HG03135 (cell line): ENCODE measurements at regions not wholly inside any gene's neighbourhood (a gene's known extent, or its start where the extent isn't known, plus 50 kb on each side); places are given as distances from the start of the nearest gene placed in this dataset.
"Not testable (repeated sequence)": the region's sequence is repeated elsewhere in the genome, so short reads cannot be mapped to it uniquely, and the experiment has no call there.

Source experiments
- ATAC-seq: cut with Tn5 transposase; IDR thresholded peaks from one replicate; pipeline ENCODE4 v1.9.1; 2021; ENCODE audit warnings: mild to moderate bottlenecking, moderate library complexity; ENCODE audit not compliant: unreplicated experiment

- ATAC-seq: no peak
These were observed 114.6 kb upstream of the GRK3 start for GRCh38 chr22:25449781-25450317.

DNA sequence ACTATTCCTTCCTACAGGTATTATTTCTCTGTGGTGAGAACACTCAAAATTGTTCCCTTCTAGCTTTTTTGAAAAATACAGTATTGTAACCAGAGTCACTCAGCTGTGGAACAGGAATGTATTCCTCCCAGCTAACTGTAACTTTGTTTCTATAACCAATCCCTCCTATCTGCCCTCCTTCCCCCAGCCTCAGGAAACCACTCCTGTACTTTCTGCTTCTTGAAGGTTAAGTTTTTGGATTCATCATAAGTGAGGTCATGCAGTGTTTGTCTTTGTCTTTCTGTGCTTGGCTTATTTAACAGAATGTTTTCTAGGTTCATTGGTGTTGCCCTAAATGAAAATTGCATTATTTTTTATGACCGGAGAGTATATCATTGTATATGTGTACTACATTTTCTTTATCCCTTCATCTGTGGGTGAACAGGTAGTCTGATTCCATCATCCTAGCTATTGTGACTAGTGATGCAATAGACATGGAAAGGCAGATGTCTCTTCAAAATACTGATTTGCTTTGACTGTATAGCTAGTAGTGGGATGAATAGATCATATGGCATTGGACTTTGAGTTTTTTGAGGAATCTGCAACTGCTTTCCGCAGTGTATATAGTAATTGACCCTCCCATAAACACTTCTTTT lies 112.9 kb upstream of the GRK3 start:
- no peak for ATAC-seq

GRCh38 chr22:25452116-25452700 lies 112.3 kb upstream of the GRK3 start:
- no peak for ATAC-seq

GRCh38 chr22:25453058-25453457 lies 111.4 kb upstream of the GRK3 start:
- ATAC-seq: no peak

DNA sequence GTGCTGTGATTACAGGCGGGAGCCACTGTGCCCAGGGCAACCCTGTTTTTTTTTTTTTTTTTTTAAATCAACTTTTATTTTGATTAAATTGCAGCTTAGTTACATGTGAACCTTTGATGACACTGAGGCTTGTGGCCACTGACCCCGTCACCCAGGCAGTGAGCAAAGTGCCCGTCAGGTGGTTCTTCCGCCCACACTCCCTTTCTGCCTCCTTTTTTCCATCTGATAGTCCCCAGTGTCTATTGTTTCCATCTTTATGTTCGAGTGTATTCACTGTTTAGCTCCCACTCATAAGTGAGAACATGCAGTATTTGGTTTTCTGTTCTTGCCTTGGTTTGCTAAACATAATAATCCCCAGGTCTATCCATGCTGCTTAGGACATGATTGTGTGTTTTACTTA lies 110.9 kb upstream of the GRK3 start:
- no peak for ATAC-seq

DNA sequence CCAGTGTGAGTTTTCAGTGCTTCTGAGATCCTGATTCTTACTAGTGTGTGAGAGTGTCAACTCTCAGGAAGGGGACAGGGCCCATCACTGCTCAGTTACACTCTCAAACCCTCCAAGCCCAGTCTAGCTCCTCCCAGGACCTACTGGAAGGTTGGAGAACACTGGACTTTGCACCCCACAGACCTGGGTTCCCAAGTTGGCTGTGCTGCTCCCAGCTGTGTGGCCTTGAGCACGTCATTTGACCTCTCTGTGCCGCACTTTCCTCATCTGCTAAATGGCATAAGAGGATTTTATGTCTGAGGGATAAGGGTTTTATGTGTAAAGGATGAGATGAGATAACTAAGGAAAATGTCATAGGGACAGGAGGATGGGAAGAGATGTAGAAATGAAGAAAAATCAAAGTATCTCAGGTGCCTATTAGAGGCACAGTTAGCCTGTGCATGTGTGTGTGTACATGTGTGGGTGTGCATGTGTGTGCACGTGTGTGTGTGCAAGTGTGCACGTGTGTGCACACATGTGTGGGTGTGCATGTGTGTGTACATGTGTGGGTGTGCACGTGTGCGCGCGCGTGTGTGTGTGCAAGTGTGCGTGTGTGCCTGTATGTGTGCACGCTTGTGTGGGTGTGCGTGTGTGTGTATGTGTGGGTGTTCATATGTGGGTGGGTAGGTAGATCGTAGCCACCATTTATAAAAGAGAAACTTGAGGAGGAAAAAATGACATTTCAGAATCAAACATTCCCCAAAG lies 108.0 kb upstream of the GRK3 start:
- not testable (repeated sequence) for ATAC-seq

DNA sequence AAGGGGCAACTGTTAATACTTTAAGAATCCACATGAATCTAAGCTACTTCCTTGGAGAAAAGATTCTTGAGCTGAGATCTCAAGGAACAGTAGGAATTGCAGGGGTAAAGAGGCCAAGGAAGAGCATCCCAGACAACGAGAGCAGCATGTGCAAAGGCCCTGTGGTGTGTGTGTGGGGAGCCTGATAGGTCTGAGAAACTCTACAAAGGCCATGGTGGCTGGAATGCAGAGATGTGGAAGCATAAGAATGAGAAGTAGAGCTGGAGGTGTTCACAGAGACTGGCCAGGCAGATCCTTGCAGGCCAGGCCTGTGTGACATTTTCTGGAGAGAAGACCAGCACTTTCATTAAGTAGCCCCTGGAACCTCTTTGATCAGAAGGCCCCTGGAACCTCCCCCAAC lies 105.8 kb upstream of the GRK3 start:
- ATAC-seq: not testable (repeated sequence)

DNA sequence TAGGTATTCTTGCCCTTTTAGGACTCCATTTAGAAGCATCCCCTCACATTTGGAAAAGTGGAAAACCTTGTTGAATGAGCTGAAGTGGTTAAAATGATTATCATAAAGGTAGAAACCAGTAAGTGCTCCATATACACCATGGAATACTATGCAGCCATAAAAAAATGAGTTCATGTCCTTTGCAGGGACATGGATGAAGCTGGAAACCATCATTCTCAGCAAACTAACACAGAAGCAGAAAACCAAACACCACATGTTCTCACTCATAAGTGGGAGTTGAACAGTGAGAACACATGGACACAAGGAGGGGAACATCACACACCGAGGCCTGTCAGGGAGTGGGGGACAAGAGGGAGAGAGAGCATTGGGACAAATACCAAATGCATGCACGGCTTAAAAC lies 103.8 kb upstream of the GRK3 start:
- not testable (repeated sequence) for ATAC-seq

GRCh38 chr22:25461301-25461700 lies 103.2 kb upstream of the GRK3 start:
- ATAC-seq: no peak

DNA sequence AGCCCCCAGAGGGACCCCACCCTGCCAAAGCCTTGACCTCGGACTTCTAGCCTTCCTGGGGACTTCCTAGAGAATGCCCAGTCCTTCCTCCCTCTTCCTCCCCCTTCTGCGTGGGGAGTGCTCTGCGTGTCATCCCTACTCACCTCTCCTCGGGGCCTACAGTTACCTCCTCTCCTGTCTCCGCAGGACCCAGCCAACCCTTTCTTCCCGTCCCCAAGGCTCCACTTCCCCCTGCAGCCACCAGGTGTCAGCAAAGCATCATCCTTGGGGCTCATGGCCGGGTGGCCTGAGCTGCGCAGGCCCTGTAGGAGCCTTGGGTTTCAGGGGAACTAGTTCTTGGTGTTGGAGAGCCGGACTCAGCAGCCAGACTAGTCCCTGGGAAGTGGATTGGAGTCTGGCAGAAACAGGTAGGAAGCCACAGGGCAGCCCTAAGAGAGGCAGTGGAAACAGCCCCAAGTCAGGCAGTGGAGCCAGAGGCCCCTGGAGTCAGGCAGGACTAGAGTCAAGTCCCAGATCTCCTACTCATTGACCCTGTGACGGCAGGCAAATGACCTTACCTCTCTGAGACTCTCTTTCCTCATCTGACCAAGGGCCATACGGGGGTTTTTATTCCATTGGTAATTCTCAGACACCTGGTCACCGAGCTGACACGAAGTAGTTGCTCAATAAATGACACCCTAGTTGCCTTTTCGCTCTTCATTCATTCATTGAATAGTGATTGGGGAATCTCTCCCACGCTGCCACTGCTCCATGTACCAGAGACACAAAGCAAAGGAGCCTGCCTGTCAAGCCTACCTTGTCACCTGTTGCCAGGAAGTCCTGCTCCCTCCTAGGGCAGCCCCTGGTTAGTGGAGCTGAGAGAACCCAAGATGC lies 101.8 kb upstream of the GRK3 start:
- ATAC-seq: not testable (repeated sequence)

DNA sequence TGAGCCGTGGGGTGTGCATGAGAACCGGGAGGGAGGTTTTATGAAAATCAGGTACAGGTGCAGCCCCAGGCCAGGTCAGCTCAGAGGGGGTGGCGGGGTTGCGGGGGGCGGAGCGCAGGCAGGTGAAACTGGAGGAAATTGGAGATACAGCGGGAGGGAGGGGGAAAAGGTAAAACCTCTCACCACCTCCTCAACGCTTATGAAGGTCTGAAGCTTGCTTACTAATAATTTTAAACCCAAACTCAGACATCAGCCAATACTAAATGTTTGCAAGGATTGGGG lies 101.2 kb upstream of the GRK3 start:
- not testable (repeated sequence) for ATAC-seq

DNA sequence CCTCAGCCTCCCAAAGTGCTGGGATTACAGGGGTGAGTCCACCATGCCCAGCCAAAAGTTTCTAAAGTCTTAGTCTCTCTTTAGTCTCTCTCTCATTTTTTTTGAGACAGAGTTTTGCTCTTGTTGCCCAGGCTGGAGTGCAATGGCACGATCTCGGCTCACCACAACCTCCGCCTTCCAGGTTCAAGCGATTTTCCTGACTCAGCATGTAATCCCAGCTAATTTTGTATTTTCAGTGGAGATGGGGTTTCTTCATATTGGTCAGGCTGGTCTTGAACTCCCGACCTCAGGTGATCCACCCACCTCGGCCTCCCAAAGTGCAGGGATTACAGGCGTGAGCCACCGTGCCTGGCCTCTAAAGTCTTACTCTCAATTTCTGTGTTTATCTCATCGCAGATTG lies 100.1 kb upstream of the GRK3 start:
- not testable (repeated sequence) for ATAC-seq

GRCh38 chr22:25465949-25466348 lies 98.5 kb upstream of the GRK3 start:
- ATAC-seq: no peak

DNA sequence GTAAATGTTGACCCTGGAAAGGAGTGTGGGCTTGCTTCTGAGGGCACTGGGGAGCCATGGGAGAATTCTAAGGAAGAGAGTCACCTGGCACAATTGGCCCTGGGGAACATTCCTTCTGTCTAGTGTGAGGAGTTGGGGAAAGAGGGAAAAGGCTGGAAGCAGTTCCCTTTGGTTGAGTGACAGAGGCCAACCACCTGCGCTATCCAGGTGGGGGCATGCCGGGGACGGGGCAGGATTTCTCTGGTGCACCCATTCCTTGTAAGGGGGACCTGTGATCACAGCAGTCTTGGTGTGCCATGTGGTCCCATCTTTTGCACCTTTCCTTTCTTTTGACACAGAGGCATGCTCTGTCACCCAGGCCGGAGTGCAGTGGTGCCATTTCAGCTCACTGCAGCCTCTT lies 92.1 kb upstream of the GRK3 start:
- ATAC-seq: no peak

DNA sequence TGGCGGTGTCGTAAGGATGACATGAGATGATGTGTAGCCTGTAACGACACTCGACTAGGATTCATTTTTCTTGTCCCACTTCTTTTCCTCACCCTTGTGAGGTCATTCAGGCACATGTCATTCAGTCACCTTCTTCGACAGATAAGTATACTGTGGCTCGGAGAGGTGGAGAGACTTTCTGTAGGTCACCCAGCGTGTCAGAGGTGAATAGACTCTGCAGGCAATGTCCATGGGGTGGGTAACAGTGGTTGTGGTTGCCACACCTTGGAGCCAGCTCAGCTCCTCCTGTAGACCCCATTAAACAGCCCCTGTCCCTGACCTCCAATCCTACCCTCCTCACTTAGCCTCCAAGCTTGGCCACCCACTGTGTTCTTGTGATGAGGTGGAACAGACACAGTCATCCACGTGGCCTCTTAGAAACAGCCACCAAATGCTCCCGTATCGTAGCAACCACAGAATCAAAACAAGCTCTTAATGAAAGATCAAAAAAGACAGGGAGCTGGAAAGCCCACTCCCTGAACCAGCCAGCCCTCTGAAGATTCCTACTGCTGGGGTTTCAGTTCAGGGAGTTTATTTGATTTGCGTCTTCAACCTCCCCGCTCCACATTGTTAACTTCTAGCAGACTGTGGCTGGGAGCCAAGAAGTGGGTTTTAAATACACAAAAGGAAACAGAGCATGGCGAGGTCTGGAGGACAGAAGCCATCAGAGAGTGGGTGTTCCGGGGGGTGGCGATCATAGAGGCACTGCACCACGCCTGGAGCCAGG lies 89.0 kb upstream of the GRK3 start:
- no peak for ATAC-seq

DNA sequence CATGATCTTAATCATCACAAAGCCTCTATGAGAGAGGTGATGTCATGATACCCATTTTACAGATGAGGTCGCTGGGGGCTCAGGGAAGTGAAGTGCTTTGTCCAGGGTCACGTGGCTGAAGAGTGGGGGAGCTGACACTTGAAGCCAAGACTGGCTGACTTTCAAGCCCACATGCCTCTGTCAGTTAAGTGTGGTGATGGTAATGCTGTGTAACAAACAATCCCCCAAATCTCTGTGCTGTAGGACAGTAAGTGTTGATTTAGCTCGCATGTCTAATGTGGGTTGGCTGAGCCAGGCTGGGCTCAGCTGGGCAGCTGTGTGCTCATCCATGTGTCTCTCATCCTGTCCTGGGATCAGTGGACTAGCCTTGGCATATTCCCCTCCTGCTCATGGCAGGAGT lies 87.1 kb upstream of the GRK3 start:
- ATAC-seq: no peak

GRCh38 chr22:25478111-25478510 lies 86.4 kb upstream of the GRK3 start:
- ATAC-seq: no peak

GRCh38 chr22:25478528-25478927 lies 85.9 kb upstream of the GRK3 start:
- ATAC-seq: no peak

DNA sequence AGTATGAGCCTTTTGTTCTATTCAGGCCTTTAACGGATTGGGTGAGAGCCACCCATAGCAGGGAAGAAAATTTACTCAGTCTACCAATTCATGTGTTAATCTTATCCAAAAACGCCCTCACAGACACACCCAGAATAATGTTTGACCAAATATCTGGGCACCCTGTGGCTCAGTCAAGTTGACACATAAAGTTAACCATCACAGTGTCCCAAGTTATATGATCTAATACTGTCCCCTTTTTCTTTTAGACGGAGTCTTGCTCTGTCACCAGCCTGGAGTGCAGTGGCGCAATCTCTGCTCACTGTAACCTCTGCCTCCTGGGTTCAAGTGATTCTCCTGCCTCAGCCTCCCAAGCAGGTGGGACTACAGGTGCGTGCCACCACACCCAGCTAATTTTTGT lies 83.6 kb upstream of the GRK3 start:
- ATAC-seq: not testable (repeated sequence)

DNA sequence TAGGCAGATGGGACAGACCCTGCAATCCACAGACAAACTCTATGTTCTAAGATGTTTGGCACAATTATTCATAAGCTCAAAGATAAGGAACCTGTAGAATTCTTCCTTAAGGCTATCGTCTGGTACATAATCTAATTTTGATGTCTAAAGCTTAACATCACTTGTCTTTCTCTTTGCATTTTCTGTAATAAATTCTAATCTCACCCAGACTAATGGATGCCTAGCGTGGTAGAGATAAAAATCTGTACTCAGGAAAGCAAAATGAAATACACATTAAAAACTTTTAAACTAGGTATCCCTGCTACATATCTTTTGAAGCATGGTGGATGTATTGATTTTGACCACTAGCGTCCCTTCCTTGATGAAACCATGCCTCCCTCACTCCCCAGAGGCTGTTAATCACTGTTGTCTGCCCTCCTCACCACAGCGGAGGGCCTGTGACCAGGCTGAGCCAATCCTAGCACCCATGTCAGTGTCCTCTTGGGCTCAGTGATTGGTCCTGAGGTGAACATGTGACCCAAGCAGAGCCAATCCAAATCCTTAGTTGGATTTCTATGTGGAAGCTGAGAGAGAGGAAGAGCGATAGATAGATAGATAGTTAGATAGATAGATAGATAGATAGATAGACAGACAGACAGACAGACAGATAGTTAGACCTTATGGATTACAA lies 82.2 kb upstream of the GRK3 start:
- ATAC-seq: no peak
